Suprapubic skin (tissue), 4 donors: ENCODE measurements at regions not wholly inside any gene's neighbourhood (a gene's known extent, or its start where the extent isn't known, plus 50 kb on each side); places are given as distances from the start of the nearest gene placed in this dataset.

Experiments used
- DNase-seq, 2 donors: peaks; one replicate each; pipeline ENCODE4 v3.0.0-alpha.2; 2019; ENCODE audit warnings: low spot score in 2 of 2
- H3K27ac ChIP-seq: fragments of 200-600 bp; sonication (generic); one replicate; pipeline ENCODE4 v1.5.1; 2019
- H3K27me3 ChIP-seq: fragments of 200-600 bp; sonication (generic); one replicate; pipeline ENCODE4 v1.5.1; 2019
- H3K36me3 ChIP-seq: fragments of 200-600 bp; sonication (generic); one replicate; pipeline ENCODE4 v1.5.1; 2019
- H3K4me1 ChIP-seq: fragments of 200-600 bp; sonication (generic); one replicate; pipeline ENCODE4 v1.5.1; 2019
- H3K4me3 ChIP-seq: fragments of 200-600 bp; sonication (generic); one replicate; pipeline ENCODE4 v1.5.1; 2019; ENCODE audit warnings: mild to moderate bottlenecking
- H3K9me3 ChIP-seq: fragments of 200-600 bp; sonication (generic); one replicate; pipeline ENCODE4 v1.5.1; 2019
- EP300 ChIP-seq: sonication (generic); formaldehyde crosslinking; IDR thresholded peaks from one replicate; pipeline ENCODE4 v1.6.1; 2017; ENCODE audit warnings: antibody characterized with exemption
- POLR2A ChIP-seq, 2 donors: fragments of 450-650 bp; IDR thresholded peaks; one replicate each; pipeline ENCODE4 v1.6.1; 2017; ENCODE audit warnings: antibody characterized with exemption in 2 of 2, mild to moderate bottlenecking in 2 of 2, moderate library complexity in 2 of 2
- POLR2AphosphoS5 ChIP-seq, 3 donors: sonication (generic); formaldehyde crosslinking; IDR thresholded peaks; one replicate each; pipeline ENCODE4 v1.6.1; 2017; ENCODE audit warnings: antibody characterized with exemption in 3 of 3
- WGBS: methylation state at CpG from one replicate; pipeline ENCODE4 v1.1.5; 2018; 5-methylcytosine and 5-hydroxymethylcytosine counted together
- TF ChIP-seq, protein P1 (sequence below), 2 donors: fragments of 200-600 bp in 1 of 2; fragments of 450-650 bp in 1 of 2; sonication (generic) in 1 of 2; IDR thresholded peaks; one replicate each; pipeline ENCODE4 v1.5.1; 2016 to 2019; ENCODE audit warnings: antibody characterized with exemption in 2 of 2, mild to moderate bottlenecking in 1 of 2, moderate library complexity in 1 of 2

DNA sequence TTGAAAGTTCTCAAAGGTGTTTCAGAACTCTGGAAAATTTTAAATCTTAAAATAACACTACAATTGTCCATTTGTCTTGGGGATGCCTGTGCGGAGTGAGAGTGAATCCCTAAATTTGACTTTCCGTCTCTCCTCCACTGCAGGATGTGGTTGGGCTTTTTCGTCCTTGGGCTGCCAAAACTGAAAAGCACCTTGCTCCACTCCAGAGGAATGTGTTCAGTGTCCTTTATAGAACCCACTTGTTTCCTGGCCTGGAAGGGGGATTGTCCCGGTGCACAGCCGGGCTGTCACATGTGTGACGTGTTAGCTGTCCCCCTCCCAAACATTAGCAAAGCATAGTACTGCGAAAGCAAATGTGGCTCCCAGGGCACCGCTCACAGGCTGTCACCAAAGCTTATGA lies 69.6 kb upstream of the ATP10A start:
- 78% methylated on average over 8 of the region's 8 CpGs for WGBS
- Histone ChIP-seq H3K9me3 (peaks cover 4% of the 10 kb centered on the region), H3K27me3 (no peaks in the 10 kb centered on the region), H3K27ac (no peak overlapping the region), H3K4me1 (peaks cover 5% of the 10 kb centered on the region), H3K36me3 (no peaks in the 10 kb centered on the region), H3K4me3 (no peak overlapping the region)
- no peak for DNase-seq
- TF ChIP-seq EP300: no peak
- no peak for TF ChIP-seq POLR2A (IDR thresholded peaks at IDR 0.05)
- no peak for TF ChIP-seq POLR2AphosphoS5 (IDR thresholded peaks at IDR 0.05)
- TF ChIP-seq, protein P1, sequence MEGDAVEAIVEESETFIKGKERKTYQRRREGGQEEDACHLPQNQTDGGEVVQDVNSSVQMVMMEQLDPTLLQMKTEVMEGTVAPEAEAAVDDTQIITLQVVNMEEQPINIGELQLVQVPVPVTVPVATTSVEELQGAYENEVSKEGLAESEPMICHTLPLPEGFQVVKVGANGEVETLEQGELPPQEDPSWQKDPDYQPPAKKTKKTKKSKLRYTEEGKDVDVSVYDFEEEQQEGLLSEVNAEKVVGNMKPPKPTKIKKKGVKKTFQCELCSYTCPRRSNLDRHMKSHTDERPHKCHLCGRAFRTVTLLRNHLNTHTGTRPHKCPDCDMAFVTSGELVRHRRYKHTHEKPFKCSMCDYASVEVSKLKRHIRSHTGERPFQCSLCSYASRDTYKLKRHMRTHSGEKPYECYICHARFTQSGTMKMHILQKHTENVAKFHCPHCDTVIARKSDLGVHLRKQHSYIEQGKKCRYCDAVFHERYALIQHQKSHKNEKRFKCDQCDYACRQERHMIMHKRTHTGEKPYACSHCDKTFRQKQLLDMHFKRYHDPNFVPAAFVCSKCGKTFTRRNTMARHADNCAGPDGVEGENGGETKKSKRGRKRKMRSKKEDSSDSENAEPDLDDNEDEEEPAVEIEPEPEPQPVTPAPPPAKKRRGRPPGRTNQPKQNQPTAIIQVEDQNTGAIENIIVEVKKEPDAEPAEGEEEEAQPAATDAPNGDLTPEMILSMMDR (IDR thresholded peaks at IDR 0.05): no peak

DNA sequence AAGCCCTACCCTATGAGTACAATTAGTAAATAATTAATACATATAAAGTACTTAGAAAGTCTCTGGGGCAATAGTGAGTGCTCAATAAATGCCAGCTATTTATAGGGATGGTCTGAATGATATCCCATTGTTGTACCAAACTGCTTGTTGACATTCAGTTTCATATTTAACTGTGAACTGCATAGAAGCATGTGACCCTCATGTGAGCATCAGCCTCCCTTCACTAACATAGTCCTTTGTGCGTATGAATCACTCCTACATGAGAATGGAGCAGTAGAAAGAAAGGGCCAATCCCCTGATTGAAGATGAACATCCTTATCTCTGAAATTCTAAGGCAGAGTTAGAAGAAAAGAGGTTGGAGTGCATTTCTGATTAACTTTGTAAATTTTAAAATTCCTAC lies 68.7 kb upstream of the ATP10A start:
- Histone ChIP-seq H3K36me3 (no peaks in the 10 kb centered on the region), H3K27me3 (no peaks in the 10 kb centered on the region), H3K4me3 (no peak overlapping the region), H3K4me1 (peaks cover 5% of the 10 kb centered on the region), H3K27ac (no peak overlapping the region), H3K9me3 (peaks cover 4% of the 10 kb centered on the region)
- no peak for DNase-seq
- WGBS: 88% methylated on average over 1 of the region's 1 CpG
- TF ChIP-seq, protein P1 (IDR thresholded peaks at IDR 0.05): no peak
- TF ChIP-seq POLR2AphosphoS5 (IDR thresholded peaks at IDR 0.05): no peak
- TF ChIP-seq EP300: no peak
- TF ChIP-seq POLR2A (IDR thresholded peaks at IDR 0.05): no peak

DNA sequence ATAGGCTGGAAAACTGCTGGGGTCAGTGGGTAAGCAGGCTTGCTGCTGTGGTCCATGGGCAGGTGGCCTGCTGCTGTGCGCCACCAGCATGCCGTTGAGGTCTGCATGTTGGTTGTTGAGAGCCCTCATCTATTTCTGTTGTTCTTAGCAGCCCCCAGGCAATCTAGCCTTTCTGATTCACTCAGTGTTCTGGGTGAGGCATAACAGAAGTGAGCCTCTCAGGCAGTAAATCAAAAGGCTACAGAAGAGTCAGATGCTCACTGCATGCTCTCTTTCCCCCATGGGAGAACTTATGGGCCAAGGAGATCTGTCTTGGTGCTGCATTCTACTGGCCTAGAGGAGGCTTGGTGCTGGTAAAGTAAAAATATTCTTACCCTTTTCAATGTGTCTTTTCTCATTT lies 67.8 kb upstream of the ATP10A start:
- TF ChIP-seq POLR2A (IDR thresholded peaks at IDR 0.05) (no peak), EP300 (no peak), POLR2AphosphoS5 (IDR thresholded peaks at IDR 0.05) (no peak)
- TF ChIP-seq, protein P1 (IDR thresholded peaks at IDR 0.05): no peak
- Histone ChIP-seq H3K36me3 (no peaks in the 10 kb centered on the region), H3K4me1 (peaks cover 5% of the 10 kb centered on the region), H3K9me3 (peaks cover 4% of the 10 kb centered on the region), H3K27me3 (no peaks in the 10 kb centered on the region), H3K27ac (no peak overlapping the region), H3K4me3 (no peak overlapping the region)
- DNase-seq: no peak
- 64% methylated on average over 2 of the region's 2 CpGs for WGBS
